OCI-LY3 (cell line): ENCODE measurements at regions not wholly inside any gene's neighbourhood (a gene's known extent, or its start where the extent isn't known, plus 50 kb on each side); places are given as distances from the start of the nearest gene placed in this dataset.

Experiments
- H2AFZ ChIP-seq: fragments of 200-600, 300-600 bp; shearing (Covaris generic); 2 replicates; pipeline ENCODE4 v1.6.0; 2014; ENCODE audit warnings: antibody characterized with exemption, low read depth, low read length
- H3K27ac ChIP-seq: fragments of 200-600, 300-600 bp; sonication (generic); 2 replicates; pipeline ENCODE4 v1.5.1; 2014; ENCODE audit warnings: mild to moderate bottlenecking, low read length, moderate library complexity, mixed read lengths
- H3K27me3 ChIP-seq: fragments of 200-600, 300-600 bp; sonication (generic); 2 replicates; pipeline ENCODE4 v1.6.1; 2014; ENCODE audit warnings: low read depth, low read length, mixed read lengths
- H3K36me3 ChIP-seq: fragments of 200-600, 300-600 bp; sonication (generic); replicated peaks from 2 replicates; pipeline ENCODE3; 2014; ENCODE audit warnings: low read depth, low read length, mixed read lengths
- H3K4me1 ChIP-seq: fragments of 300-600, 200-600 bp; sonication (generic); 2 replicates; pipeline ENCODE4 v1.6.1; 2014; ENCODE audit warnings: low read length, mixed read lengths
- H3K4me2 ChIP-seq: fragments of 200-600, 300-600 bp; sonication (generic); 2 replicates; pipeline ENCODE4 v1.6.1; 2014; ENCODE audit warnings: low read length, mixed read lengths
- H3K4me3 ChIP-seq: fragments of 300-600, 200-600 bp; sonication (generic); 2 replicates; pipeline ENCODE4 v1.5.1; 2014; ENCODE audit warnings: antibody characterized with exemption, mild to moderate bottlenecking, low read length, moderate library complexity
- H3K79me2 ChIP-seq: fragments of 300-600, 200-600 bp; shearing (Covaris generic); 2 replicates; pipeline ENCODE4 v1.6.1; 2014; ENCODE audit warnings: mild to moderate bottlenecking, low read length, mixed read lengths
- H3K9ac ChIP-seq: fragments of 300-600, 200-600 bp; shearing (Covaris generic); 2 replicates; pipeline ENCODE4 v1.6.0; 2014; ENCODE audit warnings: mild to moderate bottlenecking, low read length, moderate library complexity
- H3K9me3 ChIP-seq: fragments of 200-600, 300-600 bp; shearing (Covaris generic); 2 replicates; pipeline ENCODE4 v1.6.1; 2014; ENCODE audit warnings: low read length, mixed read lengths; ENCODE audit not compliant: insufficient read depth
- H4K20me1 ChIP-seq: fragments of 200-600, 300-600 bp; sonication (generic); 2 replicates; pipeline ENCODE4 v1.6.1; 2016; ENCODE audit warnings: low read length, mixed read lengths; ENCODE audit not compliant: insufficient read depth
- EZH2phosphoT487 ChIP-seq: fragments of 200-600 bp; shearing (Covaris generic); IDR thresholded peaks from 2 replicates; pipeline ENCODE4 v1.6.1; 2018; ENCODE audit warnings: antibody characterized with exemption, mixed run types, low read depth
- TF ChIP-seq, protein P1 (sequence below): fragments of 200-600, 300-600 bp; sonication (generic); IDR thresholded peaks from 2 replicates; pipeline ENCODE4 v1.5.1; 2014; ENCODE audit warnings: antibody characterized with exemption, low read length, low read depth

DNA sequence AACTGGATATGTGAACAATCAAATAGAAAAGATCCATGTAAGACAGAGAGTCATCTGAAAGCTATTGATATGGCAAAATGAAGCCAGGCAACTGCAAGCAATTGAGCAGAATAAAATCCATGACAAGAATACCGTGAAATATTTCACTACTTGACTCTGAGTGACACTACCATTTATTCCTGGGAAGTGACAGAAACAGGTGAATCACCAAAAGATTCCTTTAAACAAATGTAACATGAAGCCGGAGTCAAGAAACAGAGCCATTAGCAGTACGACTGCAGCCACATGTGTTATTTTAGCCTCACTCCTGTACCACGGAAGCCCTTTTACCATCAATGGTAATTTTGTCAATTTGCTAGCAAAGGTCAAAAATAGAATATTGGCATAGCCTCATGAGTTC is 197.7 kb upstream of the POT1 start:
- peaks cover 5% of the 10 kb centered on the region; the same call in 1 of the 2 replicates for H3K4me1 ChIP-seq
- H3K9me3 ChIP-seq: no peaks in the 10 kb centered on the region
- H2AFZ ChIP-seq: no peak overlapping the region
- no peaks in the 10 kb centered on the region for H3K36me3 ChIP-seq
- no peaks in the 10 kb centered on the region for H4K20me1 ChIP-seq
- H3K27ac ChIP-seq: no peak overlapping the region
- H3K4me2 ChIP-seq: no peak overlapping the region
- H3K4me3 ChIP-seq: no peak overlapping the region
- H3K9ac ChIP-seq: no peak overlapping the region
- H3K27me3 ChIP-seq: no peaks in the 10 kb centered on the region
- no peak for TF ChIP-seq EZH2phosphoT487
- TF ChIP-seq, protein P1, sequence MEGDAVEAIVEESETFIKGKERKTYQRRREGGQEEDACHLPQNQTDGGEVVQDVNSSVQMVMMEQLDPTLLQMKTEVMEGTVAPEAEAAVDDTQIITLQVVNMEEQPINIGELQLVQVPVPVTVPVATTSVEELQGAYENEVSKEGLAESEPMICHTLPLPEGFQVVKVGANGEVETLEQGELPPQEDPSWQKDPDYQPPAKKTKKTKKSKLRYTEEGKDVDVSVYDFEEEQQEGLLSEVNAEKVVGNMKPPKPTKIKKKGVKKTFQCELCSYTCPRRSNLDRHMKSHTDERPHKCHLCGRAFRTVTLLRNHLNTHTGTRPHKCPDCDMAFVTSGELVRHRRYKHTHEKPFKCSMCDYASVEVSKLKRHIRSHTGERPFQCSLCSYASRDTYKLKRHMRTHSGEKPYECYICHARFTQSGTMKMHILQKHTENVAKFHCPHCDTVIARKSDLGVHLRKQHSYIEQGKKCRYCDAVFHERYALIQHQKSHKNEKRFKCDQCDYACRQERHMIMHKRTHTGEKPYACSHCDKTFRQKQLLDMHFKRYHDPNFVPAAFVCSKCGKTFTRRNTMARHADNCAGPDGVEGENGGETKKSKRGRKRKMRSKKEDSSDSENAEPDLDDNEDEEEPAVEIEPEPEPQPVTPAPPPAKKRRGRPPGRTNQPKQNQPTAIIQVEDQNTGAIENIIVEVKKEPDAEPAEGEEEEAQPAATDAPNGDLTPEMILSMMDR: no peak
- H3K79me2 ChIP-seq: no peaks in the 10 kb centered on the region

DNA sequence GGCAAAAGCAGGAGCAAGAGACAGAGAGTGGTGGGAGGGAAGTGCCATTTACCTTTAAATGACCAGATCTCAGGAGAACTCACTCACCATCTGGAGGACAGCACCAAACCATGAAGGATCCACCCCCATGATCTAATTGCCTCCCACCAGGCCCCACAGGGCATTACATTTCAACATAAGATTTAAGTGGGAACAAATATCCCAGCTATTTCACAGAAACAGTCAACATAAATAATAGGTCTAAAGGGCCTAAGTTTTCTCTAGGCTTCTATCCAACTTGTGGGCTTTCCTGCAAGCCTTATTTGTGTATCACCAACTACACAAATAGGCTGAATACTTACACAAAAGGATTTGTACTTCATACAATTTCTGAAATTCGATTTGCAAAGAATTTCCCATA is 196.8 kb upstream of the POT1 start:
- no peaks in the 10 kb centered on the region for H3K27me3 ChIP-seq
- H3K9ac ChIP-seq: no peak overlapping the region
- H3K79me2 ChIP-seq: no peaks in the 10 kb centered on the region
- no peak overlapping the region for H3K4me2 ChIP-seq
- TF ChIP-seq, protein P1: no peak
- no peak for TF ChIP-seq EZH2phosphoT487
- H4K20me1 ChIP-seq: no peaks in the 10 kb centered on the region
- H3K36me3 ChIP-seq: no peaks in the 10 kb centered on the region
- H3K4me3 ChIP-seq: no peak overlapping the region
- H2AFZ ChIP-seq: no peak overlapping the region
- H3K9me3 ChIP-seq: no peaks in the 10 kb centered on the region
- H3K4me1 ChIP-seq: peaks cover 5% of the 10 kb centered on the region; the same call in 1 of the 2 replicates
- H3K27ac ChIP-seq: no peak overlapping the region

DNA sequence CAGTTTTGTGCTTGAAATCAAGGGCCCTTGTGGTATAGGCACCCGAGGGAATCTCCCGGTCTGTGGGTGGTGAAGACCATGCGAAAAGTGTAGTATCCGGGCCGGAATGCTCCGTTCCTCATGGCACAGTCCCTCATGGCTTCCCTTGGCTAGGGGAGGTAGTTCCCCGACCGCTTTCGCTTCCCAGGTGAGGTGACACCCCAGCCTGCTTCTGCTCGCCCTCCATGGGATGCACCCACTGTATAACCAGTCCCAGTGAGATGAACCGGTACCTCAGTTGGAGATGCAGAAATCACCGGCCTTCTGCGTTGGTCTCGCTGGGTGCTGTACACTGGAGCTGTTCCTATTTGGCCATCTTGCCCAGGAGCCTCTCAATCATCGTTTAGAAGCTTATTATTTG is 195.7 kb upstream of the POT1 start:
- H3K36me3 ChIP-seq: no peaks in the 10 kb centered on the region
- H3K79me2 ChIP-seq: no peaks in the 10 kb centered on the region
- no peak overlapping the region for H3K9ac ChIP-seq
- peaks cover 5% of the 10 kb centered on the region; the same call in 1 of the 2 replicates for H3K4me1 ChIP-seq
- no peaks in the 10 kb centered on the region for H4K20me1 ChIP-seq
- H3K9me3 ChIP-seq: no peaks in the 10 kb centered on the region
- H3K27ac ChIP-seq: no peak overlapping the region
- H2AFZ ChIP-seq: no peak overlapping the region
- TF ChIP-seq, protein P1: no peak
- TF ChIP-seq EZH2phosphoT487: no peak
- no peaks in the 10 kb centered on the region for H3K27me3 ChIP-seq
- H3K4me3 ChIP-seq: no peak overlapping the region
- no peak overlapping the region for H3K4me2 ChIP-seq

DNA sequence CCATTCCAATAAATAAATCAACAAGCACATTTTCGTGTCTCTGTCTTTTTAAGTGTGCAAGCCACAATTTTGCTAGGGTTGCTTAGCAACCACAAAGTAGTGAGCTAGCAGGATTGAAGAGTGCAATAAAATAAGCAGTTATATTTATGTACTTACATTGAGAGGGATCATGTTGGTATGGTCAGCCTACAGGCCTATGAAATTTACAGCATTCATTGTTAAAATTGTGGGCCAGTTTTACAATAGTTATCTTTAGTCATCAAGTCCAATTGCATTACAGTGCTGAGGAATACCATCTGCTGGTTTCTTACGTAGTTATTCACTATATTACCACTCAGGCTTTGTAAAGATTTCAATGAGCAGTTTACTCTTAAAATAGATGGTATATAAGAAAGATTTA is 192.5 kb upstream of the POT1 start:
- TF ChIP-seq, protein P1: no peak
- no peak for TF ChIP-seq EZH2phosphoT487
- no peaks in the 10 kb centered on the region for H4K20me1 ChIP-seq
- H3K9me3 ChIP-seq: 0 out of 2 replicates have a peak, but pooled peaks cover 3% of the 10 kb centered on the region
- H3K9ac ChIP-seq: no peak overlapping the region
- H3K27me3 ChIP-seq: no peaks in the 10 kb centered on the region
- H3K27ac ChIP-seq: no peak overlapping the region
- peaks cover 21% of the 10 kb centered on the region for H3K4me1 ChIP-seq
- H3K4me3 ChIP-seq: no peak overlapping the region
- H3K36me3 ChIP-seq: peaks cover 5% of the 10 kb centered on the region
- no peak overlapping the region for H3K4me2 ChIP-seq
- no peak overlapping the region for H2AFZ ChIP-seq
- H3K79me2 ChIP-seq: no peaks in the 10 kb centered on the region
